Gastroesophageal sphincter (tissue), 3 donors: ENCODE measurements at regions not wholly inside any gene's neighbourhood (a gene's known extent, or its start where the extent isn't known, plus 50 kb on each side); places are given as distances from the start of the nearest gene placed in this dataset.

Experiments used
- POLR2A ChIP-seq, 2 donors: fragments of 450-650 bp; IDR thresholded peaks; one replicate each; pipeline ENCODE4 v1.6.1; 2017; ENCODE audit warnings: antibody characterized with exemption in 2 of 2, mild to moderate bottlenecking in 2 of 2, moderate library complexity in 1 of 2
- POLR2AphosphoS5 ChIP-seq: sonication (generic); formaldehyde crosslinking; IDR thresholded peaks from one replicate; pipeline ENCODE4 v1.6.1; 2017; ENCODE audit warnings: antibody characterized with exemption
- TF ChIP-seq, protein P1 (sequence below), 4 experiments: fragments of 200-600 bp in 2 of 4; fragments of 450-650 bp in 2 of 4; sonication (generic) in 1 of 4; IDR thresholded peaks; one replicate each; pipeline ENCODE4 v1.5.1; 2017 to 2019; ENCODE audit warnings: antibody characterized with exemption in 4 of 4, mild to moderate bottlenecking in 2 of 4, moderate library complexity in 2 of 4

DNA sequence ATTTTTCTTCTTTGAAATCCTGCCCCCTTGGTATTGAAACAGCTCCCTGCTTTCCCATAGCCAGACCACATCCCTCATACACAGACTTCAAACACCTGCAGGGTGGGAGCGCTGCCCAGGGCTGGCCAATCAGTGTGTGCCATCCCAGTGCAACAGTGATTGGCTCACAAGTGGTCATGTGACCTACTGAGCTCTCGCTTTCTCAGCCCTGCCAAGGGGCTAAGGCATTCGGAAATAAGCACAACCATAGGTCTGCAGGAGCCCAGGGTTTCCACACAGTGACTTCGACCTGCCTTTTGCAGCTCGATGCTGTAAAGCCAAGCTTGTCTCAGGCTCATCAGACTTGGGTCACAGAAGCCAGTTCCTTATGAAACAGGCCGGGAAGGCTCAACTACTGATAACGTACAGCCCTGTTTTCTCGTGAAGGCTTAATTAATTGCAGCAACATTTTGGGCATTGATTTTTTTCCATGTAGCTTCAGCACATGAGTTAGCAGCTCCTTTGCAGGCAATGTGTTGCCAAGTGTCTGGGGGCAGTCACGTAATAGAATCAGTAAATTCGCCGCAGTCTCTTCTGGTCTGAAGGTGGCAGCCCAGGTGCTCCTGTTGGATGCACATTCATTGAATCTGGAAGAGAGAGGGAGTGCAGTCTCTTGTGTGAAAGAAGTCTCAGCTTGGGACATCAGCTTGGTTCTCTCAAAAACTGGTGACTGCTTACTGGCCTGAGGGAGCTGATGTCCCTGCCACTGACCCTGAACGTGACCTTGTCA lies 1091.8 kb downstream of the AACS start:
- TF ChIP-seq POLR2A (IDR thresholded peaks at IDR 0.05) = no peak
- TF ChIP-seq, protein P1, sequence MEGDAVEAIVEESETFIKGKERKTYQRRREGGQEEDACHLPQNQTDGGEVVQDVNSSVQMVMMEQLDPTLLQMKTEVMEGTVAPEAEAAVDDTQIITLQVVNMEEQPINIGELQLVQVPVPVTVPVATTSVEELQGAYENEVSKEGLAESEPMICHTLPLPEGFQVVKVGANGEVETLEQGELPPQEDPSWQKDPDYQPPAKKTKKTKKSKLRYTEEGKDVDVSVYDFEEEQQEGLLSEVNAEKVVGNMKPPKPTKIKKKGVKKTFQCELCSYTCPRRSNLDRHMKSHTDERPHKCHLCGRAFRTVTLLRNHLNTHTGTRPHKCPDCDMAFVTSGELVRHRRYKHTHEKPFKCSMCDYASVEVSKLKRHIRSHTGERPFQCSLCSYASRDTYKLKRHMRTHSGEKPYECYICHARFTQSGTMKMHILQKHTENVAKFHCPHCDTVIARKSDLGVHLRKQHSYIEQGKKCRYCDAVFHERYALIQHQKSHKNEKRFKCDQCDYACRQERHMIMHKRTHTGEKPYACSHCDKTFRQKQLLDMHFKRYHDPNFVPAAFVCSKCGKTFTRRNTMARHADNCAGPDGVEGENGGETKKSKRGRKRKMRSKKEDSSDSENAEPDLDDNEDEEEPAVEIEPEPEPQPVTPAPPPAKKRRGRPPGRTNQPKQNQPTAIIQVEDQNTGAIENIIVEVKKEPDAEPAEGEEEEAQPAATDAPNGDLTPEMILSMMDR (IDR thresholded peaks at IDR 0.05) = no peak
- no peak for TF ChIP-seq POLR2AphosphoS5
